Smooth muscle cell (in vitro differentiated cells): ENCODE measurements at regions not wholly inside any gene's neighbourhood (a gene's known extent, or its start where the extent isn't known, plus 50 kb on each side); places are given as distances from the start of the nearest gene placed in this dataset.
"Not testable (repeated sequence)": the region's sequence is repeated elsewhere in the genome, so short reads cannot be mapped to it uniquely, and the experiment has no call there.

Source experiments
- DNase-seq: peaks from one replicate; lab custom pipeline; 2025; ENCODE audit not compliant: unreplicated experiment; lab: John Stamatoyannopoulos, UW
- H2AFZ ChIP-seq: fragments of 200-600 bp; sonication (generic); 2 replicates; pipeline ENCODE4 v1.6.0; 2016; ENCODE audit warnings: antibody characterized with exemption, low read depth, mild to moderate bottlenecking
- H3F3A ChIP-seq: fragments of 200-600 bp; sonication (generic); 2 replicates; pipeline ENCODE4 v1.6.0; 2017; ENCODE audit warnings: antibody characterized with exemption, low read depth
- H3K27ac ChIP-seq: fragments of 200-600 bp; sonication (generic); 2 replicates; pipeline ENCODE4 v1.5.1; 2016; ENCODE audit warnings: low read depth, mild to moderate bottlenecking
- H3K27me3 ChIP-seq: fragments of 200-600 bp; sonication (generic); 2 replicates; pipeline ENCODE4 v1.6.1; 2016; ENCODE audit warnings: low read depth, mild to moderate bottlenecking
- H3K36me3 ChIP-seq: fragments of 200-600 bp; sonication (generic); 2 replicates; pipeline ENCODE4 v1.5.1; 2016; ENCODE audit warnings: low read depth
- H3K4me1 ChIP-seq: fragments of 200-600 bp; sonication (generic); 2 replicates; pipeline ENCODE4 v1.5.1; 2016; ENCODE audit warnings: low read depth
- H3K4me2 ChIP-seq: fragments of 200-600 bp; sonication (generic); 2 replicates; pipeline ENCODE4 v1.6.0; 2016; ENCODE audit warnings: mild to moderate bottlenecking
- H3K4me3 ChIP-seq: fragments of 200-600 bp; sonication (generic); 2 replicates; pipeline ENCODE4 v1.5.1; 2016; ENCODE audit warnings: mild to moderate bottlenecking
- H3K79me2 ChIP-seq: fragments of 200-600 bp; sonication (generic); 2 replicates; pipeline ENCODE4 v1.6.0; 2016; ENCODE audit warnings: low read depth, mild to moderate bottlenecking
- H3K9ac ChIP-seq: fragments of 200-600 bp; sonication (generic); 2 replicates; pipeline ENCODE4 v1.6.0; 2016; ENCODE audit warnings: low read depth
- H3K9me3 ChIP-seq: fragments of 200-600 bp; sonication (generic); replicated peaks from 2 replicates; pipeline ENCODE4 v1.5.1; 2016; ENCODE audit warnings: low read depth
- H4K20me1 ChIP-seq: fragments of 200-600 bp; sonication (generic); 2 replicates; pipeline ENCODE4 v1.6.0; 2016; ENCODE audit warnings: low read depth
- CTCF ChIP-seq: fragments of 200-600 bp; sonication (generic); IDR thresholded peaks from 2 replicates; pipeline ENCODE4 v1.5.1; 2017; ENCODE audit warnings: borderline replicate concordance, mild to moderate bottlenecking, antibody characterized with exemption; ENCODE audit not compliant: insufficient read depth, poor library complexity, severe bottlenecking
- WGBS: methylation state at CpG from one replicate; pipeline ENCODE4 v1.1.7; 2016; ENCODE audit warnings: low lambda C conversion rate; 5-methylcytosine and 5-hydroxymethylcytosine counted together

- 92% methylated on average over 2 of the region's 2 CpGs for WGBS
- H3K27ac ChIP-seq, result peak overlapping the region; percentile 2
- no peaks in the 10 kb centered on the region for H3K4me1 ChIP-seq
- H3F3A ChIP-seq, result no peaks in the 10 kb centered on the region
- no peaks in the 10 kb centered on the region for H3K36me3 ChIP-seq
- no peak overlapping the region for H3K4me3 ChIP-seq
- H3K9ac ChIP-seq, result no peak overlapping the region
- no peaks in the 10 kb centered on the region for H3K79me2 ChIP-seq
- peak overlapping the region; percentile 59 for H3K4me2 ChIP-seq
- H4K20me1 ChIP-seq, result no peaks in the 10 kb centered on the region
- no peaks in the 10 kb centered on the region for H3K9me3 ChIP-seq
- DNase-seq, result no peak
- TF ChIP-seq CTCF, result no peak
- no peak overlapping the region for H2AFZ ChIP-seq
- H3K27me3 ChIP-seq, result no peaks in the 10 kb centered on the region
These were observed 215.4 kb downstream of the KCNRG start for GRCh38 chr13:50230662-50230978.

GRCh38 chr13:50233574-50233973 is 218.3 kb downstream of the KCNRG start:
- H3K4me3 ChIP-seq, H2AFZ ChIP-seq, H3K4me1 ChIP-seq, H3K9me3 ChIP-seq, H3K4me2 ChIP-seq, H3K27ac ChIP-seq, H4K20me1 ChIP-seq, H3K79me2 ChIP-seq, H3K27me3 ChIP-seq, H3F3A ChIP-seq, H3K9ac ChIP-seq, H3K36me3 ChIP-seq, DNase-seq: not testable (repeated sequence)
- 97% methylated on average over 5 of the region's 5 CpGs for WGBS

- Histone ChIP-seq H3K4me3 (no peak overlapping the region), H3K4me1 (no peaks in the 10 kb centered on the region), H3K27ac (peak overlapping the region; percentile 45), H3F3A (no peaks in the 10 kb centered on the region), H3K36me3 (no peaks in the 10 kb centered on the region), H3K9ac (no peak overlapping the region), H3K4me2 (no peak overlapping the region), H4K20me1 (no peaks in the 10 kb centered on the region), H3K79me2 (no peaks in the 10 kb centered on the region), H3K9me3 (no peaks in the 10 kb centered on the region), H2AFZ (no peak overlapping the region), H3K27me3 (no peaks in the 10 kb centered on the region)
- DNase-seq, result no peak
- WGBS, result 93% methylated on average over 6 of the region's 6 CpGs
- TF ChIP-seq CTCF, result no peak
These were observed 220.5 kb downstream of the KCNRG start for GRCh38 chr13:50235604-50236342.

GRCh38 chr13:50236898-50237318 is 221.7 kb downstream of the KCNRG start:
- Histone ChIP-seq H2AFZ (no peak overlapping the region), H3K36me3 (no peaks in the 10 kb centered on the region), H3K9ac (no peak overlapping the region), H3K9me3 (no peaks in the 10 kb centered on the region), H3K4me3 (no peak overlapping the region), H3K27ac (peak overlapping the region; percentile 45), H3K4me1 (no peaks in the 10 kb centered on the region), H4K20me1 (no peaks in the 10 kb centered on the region), H3K4me2 (peak overlapping the region; percentile 68), H3F3A (no peaks in the 10 kb centered on the region), H3K79me2 (no peaks in the 10 kb centered on the region), H3K27me3 (no peaks in the 10 kb centered on the region)
- no peak for TF ChIP-seq CTCF
- WGBS, result 20% methylated on average over 9 of the region's 9 CpGs
- DNase-seq, result peak; percentile 2
